GM12865 (cell line): ENCODE measurements at regions not wholly inside any gene's neighbourhood (a gene's known extent, or its start where the extent isn't known, plus 50 kb on each side); places are given as distances from the start of the nearest gene placed in this dataset.

Source experiments
- DNase-seq: peaks from one replicate; pipeline ENCODE4 v3.0.0; 2010; ENCODE audit warnings: low read depth
- H3K4me3 ChIP-seq: 2 replicates; pipeline ENCODE4 v1.5.1; 2011; ENCODE audit warnings: mild to moderate bottlenecking, low read depth, low read length, control low read depth
- CTCF ChIP-seq: IDR thresholded peaks from 2 replicates; pipeline ENCODE4 v1.5.1; 2011; ENCODE audit warnings: low read length, control low read depth, low read depth, inconsistent platforms; ENCODE audit not compliant: insufficient read depth; ENCODE audit errors: missing control alignments

- no peak for TF ChIP-seq CTCF
- H3K4me3 ChIP-seq, result no peak overlapping the region
- DNase-seq, result no peak
These were observed 303.7 kb upstream of the SLC24A2 start for GRCh38 chr9:20092561-20092960.

GRCh38 chr9:20087481-20087880 lies 298.6 kb upstream of the SLC24A2 start:
- H3K4me3 ChIP-seq, result no peak overlapping the region
- no peak for TF ChIP-seq CTCF
- no peak for DNase-seq

GRCh38 chr9:20085842-20086241 lies 297.0 kb upstream of the SLC24A2 start:
- H3K4me3 ChIP-seq, result no peak overlapping the region
- no peak for DNase-seq
- TF ChIP-seq CTCF, result no peak

GRCh38 chr9:20084125-20084524 lies 295.3 kb upstream of the SLC24A2 start:
- H3K4me3 ChIP-seq, result no peak overlapping the region
- TF ChIP-seq CTCF, result no peak
- no peak for DNase-seq

- DNase-seq, result no peak
- TF ChIP-seq CTCF, result no peak
- H3K4me3 ChIP-seq, result no peak overlapping the region
These were observed 294.6 kb upstream of the SLC24A2 start for GRCh38 chr9:20083390-20083789.

- DNase-seq, result no peak
- H3K4me3 ChIP-seq, result no peak overlapping the region
- no peak for TF ChIP-seq CTCF
These were observed 294.0 kb upstream of the SLC24A2 start for GRCh38 chr9:20082831-20083230.

- DNase-seq, result no peak
- no peak for TF ChIP-seq CTCF
- no peak overlapping the region for H3K4me3 ChIP-seq
These were observed 293.6 kb upstream of the SLC24A2 start for GRCh38 chr9:20082406-20082805.
